ENCODE measurements at regions not wholly inside any gene's neighbourhood (a gene's known extent, or its start where the extent isn't known, plus 50 kb on each side); places are given as distances from the start of the nearest gene placed in this dataset.

DNA sequence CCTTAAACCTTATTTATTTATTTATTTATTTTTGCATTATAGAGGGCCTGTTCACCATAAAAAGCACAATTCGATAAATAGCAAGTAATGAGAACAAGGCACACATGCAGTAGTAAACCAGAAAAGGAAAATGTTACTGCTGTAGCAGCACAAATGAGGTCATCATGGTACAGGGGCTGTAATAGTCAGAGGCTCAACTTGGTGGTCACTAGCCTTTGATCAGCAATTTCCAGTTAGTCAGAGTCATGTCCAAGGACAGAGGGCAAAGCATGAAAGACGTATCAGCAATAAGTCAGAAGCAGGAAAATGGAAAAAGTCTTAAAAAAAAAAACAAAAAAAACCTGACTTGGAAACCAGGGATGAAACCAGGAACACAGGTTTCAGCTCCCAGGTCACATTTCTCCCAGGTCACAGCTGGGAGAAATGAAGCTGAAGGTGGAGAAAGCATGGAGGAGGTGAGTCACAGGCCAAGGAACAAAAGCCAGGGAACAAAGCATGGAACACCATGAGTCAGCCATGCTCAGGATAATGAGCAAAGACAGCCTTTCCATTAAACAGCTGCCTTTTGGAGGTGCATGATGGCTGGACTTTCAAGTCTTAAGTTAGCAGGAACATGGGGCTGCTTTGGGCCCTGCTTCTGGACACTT, 556.3 kb downstream of the LTN1 start:
- Mint-ChIP-seq H3K27ac (no peak overlapping the region), H3K4me3 (no peak overlapping the region), H3K27me3 (ENCODE audit: insufficient read depth) (peaks cover 3% of the 10 kb centered on the region), H3K4me1 (no peaks in the 10 kb centered on the region), H3K36me3 (ENCODE audit: low read depth) (no peaks in the 10 kb centered on the region), H3K9me3 (no peaks in the 10 kb centered on the region)
- no peaks in the 10 kb centered on the region for H3K36me3 ChIP-seq (ENCODE audit: control insufficient read depth, insufficient read depth, low read length)
- H3K4me1 ChIP-seq (ENCODE audit: control insufficient read depth, insufficient read depth, low read length) = no peaks in the 10 kb centered on the region
- no peak overlapping the region for H3K9ac ChIP-seq (ENCODE audit: extremely low read depth, low read length, poor library complexity, severe bottlenecking)
- no peak for TF ChIP-seq CTCF (conservative IDR thresholded peaks at IDR 0.05)
- no peak for DNase-seq
- no peak overlapping the region for H3K27ac ChIP-seq (ENCODE audit: low read depth, low read length)
- H3K9me3 ChIP-seq (ENCODE audit: control insufficient read depth, low read length) = no peaks in the 10 kb centered on the region
- 80 to 100% methylated on average over 2 of the region's 2 CpGs for WGBS, 2 experiments (ENCODE audit: insufficient coverage in 1 of 2, insufficient read length in 1 of 2)
- H3K27me3 ChIP-seq (ENCODE audit: control insufficient read depth, insufficient read depth, low read length, poor library complexity, severe bottlenecking) = no peaks in the 10 kb centered on the region
- no peak overlapping the region for H3K4me3 ChIP-seq (ENCODE audit: low read length)

DNA sequence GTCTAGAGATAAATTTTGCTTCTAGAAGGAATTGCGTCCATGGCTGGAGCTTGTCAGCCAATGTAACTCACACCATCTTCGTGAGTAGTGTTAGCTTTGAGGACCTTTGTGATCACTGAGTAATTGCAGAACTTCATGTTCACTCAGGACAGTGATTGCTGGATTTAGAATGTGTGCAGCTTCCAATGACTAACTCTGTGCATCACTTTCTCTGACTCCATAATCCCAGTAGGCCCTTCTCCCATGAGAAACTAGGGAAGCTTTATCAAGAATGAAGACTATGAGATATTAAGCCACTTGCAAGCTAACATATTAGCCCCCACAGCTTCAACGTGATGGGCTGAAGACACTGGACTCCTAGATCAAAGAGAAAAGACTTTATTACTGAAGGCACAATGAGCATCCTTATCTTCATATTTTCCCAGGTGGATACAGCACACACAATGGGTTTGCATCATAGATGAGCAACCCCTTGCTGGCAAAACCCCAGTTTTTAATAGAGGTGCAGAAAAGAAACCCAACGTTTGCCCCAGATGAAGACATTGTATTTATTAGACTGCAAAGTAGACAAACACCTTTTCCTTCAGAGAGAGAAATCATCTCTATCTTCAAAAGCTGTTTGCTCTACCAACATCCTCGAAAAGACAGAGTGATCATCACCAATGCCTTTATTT, 561.0 kb downstream of the LTN1 start:
- no peak for TF ChIP-seq CTCF (conservative IDR thresholded peaks at IDR 0.05)
- no peak overlapping the region for H3K4me3 ChIP-seq (ENCODE audit: low read length)
- Mint-ChIP-seq H3K27me3 (ENCODE audit: insufficient read depth) (no peaks in the 10 kb centered on the region), H3K9me3 (no peaks in the 10 kb centered on the region), H3K4me1 (no peaks in the 10 kb centered on the region), H3K36me3 (ENCODE audit: low read depth) (no peaks in the 10 kb centered on the region), H3K27ac (no peak overlapping the region), H3K4me3 (no peak overlapping the region)
- 93 to 98% methylated on average over 5 of the region's 5 CpGs for WGBS, 2 experiments (ENCODE audit: insufficient coverage in 1 of 2, insufficient read length in 1 of 2)
- no peak overlapping the region for H3K9ac ChIP-seq (ENCODE audit: extremely low read depth, low read length, poor library complexity, severe bottlenecking)
- no peaks in the 10 kb centered on the region for H3K36me3 ChIP-seq (ENCODE audit: control insufficient read depth, insufficient read depth, low read length)
- no peaks in the 10 kb centered on the region for H3K9me3 ChIP-seq (ENCODE audit: control insufficient read depth, low read length)
- no peak for DNase-seq
- no peak overlapping the region for H3K27ac ChIP-seq (ENCODE audit: low read depth, low read length)
- H3K27me3 ChIP-seq (ENCODE audit: control insufficient read depth, insufficient read depth, low read length, poor library complexity, severe bottlenecking) = no peaks in the 10 kb centered on the region
- H3K4me1 ChIP-seq (ENCODE audit: control insufficient read depth, insufficient read depth, low read length) = no peaks in the 10 kb centered on the region

- WGBS, 2 experiments (ENCODE audit: insufficient coverage in 1 of 2, insufficient read length in 1 of 2) = 92 to 100% methylated on average over 2 of the region's 2 CpGs
- Mint-ChIP-seq H3K27me3 (ENCODE audit: insufficient read depth) (no peaks in the 10 kb centered on the region), H3K4me1 (no peaks in the 10 kb centered on the region), H3K9me3 (no peaks in the 10 kb centered on the region), H3K27ac (no peak overlapping the region), H3K4me3 (no peak overlapping the region), H3K36me3 (ENCODE audit: low read depth) (no peaks in the 10 kb centered on the region)
- Histone ChIP-seq H3K4me1 (ENCODE audit: control insufficient read depth, insufficient read depth, low read length) (no peaks in the 10 kb centered on the region), H3K27ac (ENCODE audit: low read depth, low read length) (no peak overlapping the region), H3K27me3 (ENCODE audit: control insufficient read depth, insufficient read depth, low read length, poor library complexity, severe bottlenecking) (no peaks in the 10 kb centered on the region), H3K36me3 (ENCODE audit: control insufficient read depth, insufficient read depth, low read length) (no peaks in the 10 kb centered on the region), H3K9ac (ENCODE audit: extremely low read depth, low read length, poor library complexity, severe bottlenecking) (no peak overlapping the region), H3K9me3 (ENCODE audit: control insufficient read depth, low read length) (no peaks in the 10 kb centered on the region), H3K4me3 (ENCODE audit: low read length) (no peak overlapping the region)
- no peak for DNase-seq
- TF ChIP-seq CTCF (conservative IDR thresholded peaks at IDR 0.05) = no peak
Measured at GRCh38 chr21:28431022-28431421, 561.7 kb downstream of the LTN1 start.

Data from endodermal cell (in vitro differentiated cells).